ENCODE measurements at regions not wholly inside any gene's neighbourhood (a gene's known extent, or its start where the extent isn't known, plus 50 kb on each side); places are given as distances from the start of the nearest gene placed in this dataset.
"Not testable (repeated sequence)": the region's sequence is repeated elsewhere in the genome, so short reads cannot be mapped to it uniquely, and the experiment has no call there.

GRCh38 chr13:54572037-54572436 lies 1543.4 kb downstream of the OLFM4 start:
- not testable (repeated sequence) for FAIRE-seq; DNase-seq (ENCODE audit: insufficient read length, low spot score)

GRCh38 chr13:54573186-54573585 lies 1544.6 kb downstream of the OLFM4 start:
- DNase-seq (ENCODE audit: insufficient read length, low spot score) (no peak), FAIRE-seq (no peak)

GRCh38 chr13:54574791-54575190 lies 1546.2 kb downstream of the OLFM4 start:
- no peak for DNase-seq (ENCODE audit: insufficient read length, low spot score)
- FAIRE-seq = no peak

- DNase-seq (ENCODE audit: insufficient read length, low spot score) (no peak), FAIRE-seq (no peak)
Measured at GRCh38 chr13:54591540-54591939, 1562.9 kb downstream of the OLFM4 start.

GRCh38 chr13:54592201-54592600 lies 1563.6 kb downstream of the OLFM4 start:
- FAIRE-seq (no peak), DNase-seq (ENCODE audit: insufficient read length, low spot score) (no peak)

GRCh38 chr13:54593504-54593903 lies 1564.9 kb downstream of the OLFM4 start:
- DNase-seq (ENCODE audit: insufficient read length, low spot score) = no peak

GRCh38 chr13:54597540-54598088 lies 1569.0 kb downstream of the OLFM4 start:
- DNase-seq (ENCODE audit: insufficient read length, low spot score) = no peak
- FAIRE-seq = no peak

More at GRCh38 chr13:54593504-54593903, 1564.9 kb downstream of the OLFM4 start:
- FAIRE-seq = no peak

- DNase-seq (ENCODE audit: insufficient read length, low spot score) = no peak
- FAIRE-seq = no peak
Measured at GRCh38 chr13:54599413-54599812, 1570.8 kb downstream of the OLFM4 start.

GRCh38 chr13:54606944-54607343 lies 1578.3 kb downstream of the OLFM4 start:
- FAIRE-seq (no peak), DNase-seq (ENCODE audit: insufficient read length, low spot score) (no peak)

GRCh38 chr13:54607421-54607820 lies 1578.8 kb downstream of the OLFM4 start:
- FAIRE-seq = no peak

GRCh38 chr13:54611390-54611789 lies 1582.8 kb downstream of the OLFM4 start:
- FAIRE-seq = no peak

More at GRCh38 chr13:54607421-54607820, 1578.8 kb downstream of the OLFM4 start:
- DNase-seq (ENCODE audit: insufficient read length, low spot score) = no peak

GRCh38 chr13:54614726-54615125 lies 1586.1 kb downstream of the OLFM4 start:
- DNase-seq (ENCODE audit: insufficient read length, low spot score) (no peak), FAIRE-seq (no peak)

More at GRCh38 chr13:54611390-54611789, 1582.8 kb downstream of the OLFM4 start:
- DNase-seq (ENCODE audit: insufficient read length, low spot score) = no peak

GRCh38 chr13:54626504-54626903 lies 1597.9 kb downstream of the OLFM4 start:
- FAIRE-seq; DNase-seq (ENCODE audit: insufficient read length, low spot score): not testable (repeated sequence)

GRCh38 chr13:54627646-54628372 lies 1599.2 kb downstream of the OLFM4 start:
- no peak for FAIRE-seq
- DNase-seq (ENCODE audit: insufficient read length, low spot score) = no peak

- FAIRE-seq = no peak
- DNase-seq (ENCODE audit: insufficient read length, low spot score) = no peak
Measured at GRCh38 chr13:54628383-54628782, 1599.8 kb downstream of the OLFM4 start.

- FAIRE-seq (no peak), DNase-seq (ENCODE audit: insufficient read length, low spot score) (no peak)
Measured at GRCh38 chr13:54633456-54633855, 1604.8 kb downstream of the OLFM4 start.

- DNase-seq (ENCODE audit: insufficient read length, low spot score) (no peak), FAIRE-seq (no peak)
Measured at GRCh38 chr13:54636231-54636630, 1607.6 kb downstream of the OLFM4 start.

GRCh38 chr13:54637366-54637765 lies 1608.8 kb downstream of the OLFM4 start:
- no peak for FAIRE-seq

GRCh38 chr13:54640719-54641118 lies 1612.1 kb downstream of the OLFM4 start:
- FAIRE-seq = no peak
- DNase-seq (ENCODE audit: insufficient read length, low spot score) = no peak

More at GRCh38 chr13:54637366-54637765, 1608.8 kb downstream of the OLFM4 start:
- DNase-seq (ENCODE audit: insufficient read length, low spot score) = no peak

- DNase-seq (ENCODE audit: insufficient read length, low spot score) (no peak), FAIRE-seq (no peak)
Measured at GRCh38 chr13:54643863-54644262, 1615.2 kb downstream of the OLFM4 start.

GRCh38 chr13:54647275-54647674 lies 1618.7 kb downstream of the OLFM4 start:
- FAIRE-seq = no peak

GRCh38 chr13:54657588-54657987 lies 1629.0 kb downstream of the OLFM4 start:
- DNase-seq (ENCODE audit: insufficient read length, low spot score) = no peak
- no peak for FAIRE-seq

More at GRCh38 chr13:54647275-54647674, 1618.7 kb downstream of the OLFM4 start:
- DNase-seq (ENCODE audit: insufficient read length, low spot score) = no peak

All from GM19239 (cell line).